ENCODE measurements at regions not wholly inside any gene's neighbourhood (a gene's known extent, or its start where the extent isn't known, plus 50 kb on each side); places are given as distances from the start of the nearest gene placed in this dataset.
"Not testable (repeated sequence)": the region's sequence is repeated elsewhere in the genome, so short reads cannot be mapped to it uniquely, and the experiment has no call there.

DNA sequence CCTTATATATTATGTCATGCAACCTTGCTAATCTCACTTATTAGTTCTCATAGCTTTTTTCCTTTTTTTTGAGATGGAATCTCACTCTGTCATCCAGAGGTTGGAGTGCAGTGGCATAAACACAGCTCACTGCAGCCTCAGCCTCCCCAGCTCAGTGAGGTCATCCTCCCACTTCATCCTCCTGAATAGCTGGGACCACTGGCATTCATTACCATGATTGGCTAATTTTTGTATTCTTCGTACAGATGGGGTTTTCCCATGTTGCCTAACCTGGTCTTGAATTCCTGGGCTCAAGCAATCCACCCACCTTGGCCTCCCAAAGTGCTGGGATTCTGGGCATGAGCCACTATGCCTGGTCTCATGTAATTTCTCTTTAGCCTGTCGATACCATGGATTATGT is 89.1 kb upstream of the TRIM24 start:
- no peak for DNase-seq (ENCODE audit: low spot score)

DNA sequence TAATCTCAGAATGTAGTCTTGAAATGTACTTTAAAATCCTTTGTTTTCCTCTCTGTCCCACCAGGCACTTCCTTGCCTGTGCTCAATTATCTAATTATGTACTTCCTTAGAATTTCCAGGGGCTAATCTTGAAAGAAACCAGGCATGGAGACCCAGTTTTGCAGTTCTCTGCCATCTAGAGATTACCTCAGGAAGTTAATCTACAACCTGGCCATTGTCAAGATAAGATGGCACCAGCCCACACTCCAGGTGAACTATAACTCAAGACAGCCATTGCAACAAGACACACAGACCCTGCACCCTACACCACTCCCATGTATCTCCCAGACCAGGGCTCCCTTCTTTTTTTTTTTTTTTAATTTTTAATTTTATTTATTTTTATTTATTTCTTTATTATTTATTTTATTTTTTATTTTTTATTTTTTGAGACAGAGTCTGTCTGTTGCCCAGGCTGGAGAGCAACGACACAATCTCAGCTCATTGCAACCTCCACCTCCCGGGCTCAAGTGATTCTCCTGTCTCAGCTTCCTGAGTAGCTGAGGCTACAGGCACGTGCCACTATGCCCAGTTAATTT is 85.9 kb upstream of the TRIM24 start:
- no peak for DNase-seq (ENCODE audit: low spot score)

- DNase-seq (ENCODE audit: low spot score), result no peak
Observed at GRCh38 chr7:138377306-138377705, 82.8 kb upstream of the TRIM24 start.

- no peak for DNase-seq (ENCODE audit: low spot score)
Observed at GRCh38 chr7:138378741-138379559, 81.1 kb upstream of the TRIM24 start.

DNA sequence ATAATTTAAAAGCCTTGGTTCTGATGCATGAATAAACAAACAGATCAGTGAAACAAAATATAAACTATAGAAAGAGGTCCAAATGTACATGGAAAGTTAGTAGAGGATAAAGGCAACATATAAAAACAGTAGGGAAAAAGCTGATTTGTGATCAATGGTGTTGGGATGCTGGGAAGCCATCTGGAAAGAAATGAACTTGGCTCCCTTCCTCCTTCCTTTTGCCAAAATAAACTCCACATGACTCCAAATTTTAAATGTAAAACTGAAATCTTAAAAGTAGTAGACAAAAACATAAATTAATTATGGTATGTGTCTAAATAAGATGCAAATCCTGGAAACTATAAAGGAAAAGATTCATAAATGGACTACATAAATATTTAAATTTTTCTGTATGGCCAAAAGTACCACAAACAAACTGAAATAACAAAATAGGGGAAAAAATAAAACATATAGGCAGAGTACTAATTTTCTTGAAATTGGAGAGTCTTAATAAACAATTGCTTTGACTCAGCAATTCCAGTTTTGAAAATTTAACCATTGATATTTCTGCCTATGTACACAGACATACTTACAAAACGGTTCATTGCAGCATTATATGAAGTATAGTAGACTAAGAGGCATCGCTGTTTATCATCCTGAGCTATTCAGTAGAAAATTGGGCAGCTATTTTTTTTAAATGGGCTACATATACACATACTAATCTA is 77.0 kb upstream of the TRIM24 start:
- DNase-seq (ENCODE audit: low spot score), result no peak

GRCh38 chr7:138386821-138387220 is 73.2 kb upstream of the TRIM24 start:
- no peak for DNase-seq (ENCODE audit: low spot score)

DNA sequence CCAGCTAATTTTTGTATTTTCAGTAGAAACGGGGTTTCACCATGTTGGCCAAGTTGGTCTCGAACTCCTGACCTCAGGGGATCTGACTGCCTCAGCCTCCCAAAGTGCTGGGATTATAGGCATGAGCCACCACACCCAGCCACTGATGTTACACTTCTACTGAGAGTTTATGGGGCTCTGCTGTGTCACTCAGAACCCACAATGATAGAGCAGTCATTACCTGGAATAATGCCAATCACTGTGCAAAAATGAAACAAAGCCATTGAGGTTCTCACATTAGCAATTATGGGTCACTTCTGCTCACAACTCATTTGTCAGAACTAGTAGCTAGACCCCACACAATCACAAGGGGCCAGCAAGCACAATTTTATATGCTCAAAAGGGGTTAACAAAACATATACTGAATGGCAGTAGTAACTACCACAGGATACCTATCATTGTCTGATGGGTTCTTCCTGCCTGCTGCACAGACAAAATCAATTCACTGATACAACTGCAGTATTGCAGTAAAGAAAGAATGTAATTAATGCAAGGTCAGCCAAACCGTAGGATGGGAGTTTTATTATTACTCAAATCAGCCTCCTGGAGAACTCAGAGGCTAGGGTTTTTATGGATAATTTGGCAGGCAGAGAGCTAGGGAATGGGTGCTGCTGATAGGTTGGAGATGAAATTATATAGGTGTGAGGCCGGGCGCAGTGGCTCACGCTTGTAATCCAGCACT is 72.1 kb upstream of the TRIM24 start:
- DNase-seq (ENCODE audit: low spot score), result no peak

GRCh38 chr7:138388673-138389491 is 71.2 kb upstream of the TRIM24 start:
- no peak for DNase-seq (ENCODE audit: low spot score)

DNA sequence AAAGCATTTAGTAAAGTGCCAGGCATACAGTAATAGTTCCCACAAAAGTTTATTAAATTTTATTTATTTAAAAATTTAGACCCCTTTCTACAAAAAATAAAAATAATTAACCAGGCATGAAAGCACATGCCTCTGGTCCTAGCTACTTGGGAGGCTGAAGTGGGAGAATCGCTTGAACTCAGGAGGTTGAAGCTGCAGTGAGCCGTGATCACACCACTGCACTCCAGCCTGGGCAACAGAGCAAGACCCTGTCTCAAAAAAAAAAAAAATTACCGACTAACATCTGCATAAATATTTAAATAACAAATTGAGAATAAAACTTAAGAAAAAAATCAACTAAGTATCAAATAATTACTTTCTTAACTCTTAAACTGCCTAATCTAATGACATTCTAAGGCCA is 64.3 kb upstream of the TRIM24 start:
- no peak for DNase-seq (ENCODE audit: low spot score)

DNA sequence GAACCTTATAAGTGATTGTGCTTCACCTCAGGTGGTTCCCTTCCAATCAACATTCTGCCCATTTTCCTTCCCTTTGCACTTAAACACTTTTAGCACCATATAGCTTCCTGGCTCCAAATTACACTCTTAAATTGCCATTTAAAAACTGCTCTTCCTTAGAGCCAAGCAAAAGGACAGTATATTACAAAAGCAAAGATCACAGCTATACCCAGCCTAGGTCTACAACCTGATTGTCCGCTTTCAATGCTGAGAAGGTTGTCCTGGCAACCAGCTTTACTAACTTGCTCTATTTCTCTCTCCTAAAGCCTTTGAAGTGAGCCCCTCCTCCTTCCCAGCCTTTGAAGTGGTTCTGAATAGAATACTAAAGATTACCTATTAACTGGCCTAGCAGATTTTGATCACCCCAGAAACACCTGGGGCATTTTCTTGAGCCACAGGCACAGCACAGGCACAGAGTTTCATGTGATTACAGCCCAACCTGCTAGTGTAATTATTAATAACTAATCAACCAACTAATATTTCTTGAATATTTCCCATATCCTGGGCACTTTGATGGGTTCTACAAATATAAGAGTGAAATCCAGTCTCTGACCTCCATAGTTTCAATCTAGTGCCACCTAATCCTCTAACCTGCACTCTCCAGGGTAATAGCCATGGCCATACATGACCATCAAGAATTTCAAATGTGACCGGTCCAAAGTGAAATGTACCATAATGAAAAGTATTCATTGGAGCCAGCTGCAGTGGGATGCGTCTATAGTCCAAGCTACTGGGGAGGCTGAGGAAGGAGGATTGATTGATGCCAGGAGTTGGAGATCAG is 63.6 kb upstream of the TRIM24 start:
- DNase-seq (ENCODE audit: low spot score), result no peak

DNA sequence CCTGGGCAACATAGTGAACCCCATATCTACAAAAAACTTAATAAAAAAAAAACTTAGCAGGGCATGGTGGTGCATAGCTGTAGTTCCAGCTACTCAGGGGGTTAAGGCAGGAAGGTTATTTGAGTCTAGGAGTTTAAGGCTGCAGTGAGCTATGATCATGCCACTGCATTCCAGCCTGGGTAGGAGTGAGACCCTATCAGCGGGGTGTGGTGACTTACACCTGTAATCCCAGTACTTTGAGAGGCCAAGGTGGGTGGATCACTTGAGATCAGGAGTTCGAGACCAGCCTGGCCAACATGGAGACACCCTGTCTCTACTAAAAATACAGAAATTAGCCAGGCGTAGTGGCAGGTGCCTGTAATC is 63.0 kb upstream of the TRIM24 start:
- not testable (repeated sequence) for DNase-seq (ENCODE audit: low spot score)

- no peak for DNase-seq (ENCODE audit: low spot score)
Observed at GRCh38 chr7:138398857-138399256, 61.2 kb upstream of the TRIM24 start.

- no peak for DNase-seq (ENCODE audit: low spot score)
Observed at GRCh38 chr7:138400400-138400886, 59.6 kb upstream of the TRIM24 start.

- DNase-seq (ENCODE audit: low spot score), result no peak
Observed at GRCh38 chr7:138402749-138403148, 57.3 kb upstream of the TRIM24 start.

- no peak for DNase-seq (ENCODE audit: low spot score)
Observed at GRCh38 chr7:138405496-138405895, 54.6 kb upstream of the TRIM24 start.

- DNase-seq (ENCODE audit: low spot score), result no peak
Observed at GRCh38 chr7:138407792-138408191, 52.3 kb upstream of the TRIM24 start.

Measured in AG08396 (cell line).